HepG2 (cell line): ENCODE measurements at regions not wholly inside any gene's neighbourhood (a gene's known extent, or its start where the extent isn't known, plus 50 kb on each side); places are given as distances from the start of the nearest gene placed in this dataset.

Source experiments
- ATAC-seq: fragments of 200-7000 bp; cut with Tn5 transposase; 3 replicates; pipeline ENCODE4 v1.9.1; 2020; ENCODE audit warnings: mild to moderate bottlenecking, moderate library complexity
- BruUV-seq: library from RNA; stranded (reverse); fragments of 400-500 nt; replicated peaks from 2 replicates; lab custom pipeline; 2021; lab: Mats Ljungman, UMichigan
- CTCF ChIA-PET: fragments of 300-600 bp; formaldehyde crosslinking; extraction: SDS; loops from one replicate; lab custom pipeline; 2021; ENCODE audit warnings: low total read pairs, inconsistent platforms, low intra/inter-chr PET ratio; lab: Yijun Ruan, JAX
- POLR2A ChIA-PET: fragments of 350-600 bp; sonication (Branson Sonifier 250); formaldehyde crosslinking; loops from one replicate; lab custom pipeline; 2020; ENCODE audit warnings: antibody characterized with exemption, inconsistent platforms; lab: Yijun Ruan, JAX
- DNase-seq: peaks from one replicate; pipeline ENCODE4 v3.0.0-alpha.2; 2015; ENCODE audit warnings: low spot score
- FAIRE-seq: peaks from 3 replicates; lab custom pipeline; 2011; peaks lifted over from hg19 to GRCh38; lab: Jason Lieb, UNC
- H2AFZ ChIP-seq: one replicate; pipeline ENCODE4 v1.6.1; 2011; ENCODE audit warnings: low read length, inconsistent platforms
- H3K27ac ChIP-seq: fragments of 300-600 bp; 3 replicates; pipeline ENCODE4 v1.8.0; 2011; ENCODE audit warnings: mixed run types, mild to moderate bottlenecking, mixed read lengths, low read length, inconsistent platforms; ENCODE audit not compliant: insufficient read depth; ENCODE audit errors: extremely low read length
- H3K27me3 ChIP-seq, 2 experiments: fragments of 200-600 bp in 1 of 2; 2 replicates in 1 of 2; 3 replicates in 1 of 2; pipeline versions ENCODE4 v1.6.0 to v1.8.0; 2011; ENCODE audit warnings: low read length in 2 of 2, mild to moderate bottlenecking in 2 of 2, moderate library complexity in 2 of 2, inconsistent platforms in 1 of 2; ENCODE audit not compliant: insufficient read depth in 2 of 2, control insufficient read depth in 1 of 2
- H3K36me3 ChIP-seq, 2 experiments: fragments of 200-600 bp in 1 of 2; replicated peaks in 1 of 2; 2 replicates in 1 of 2; 3 replicates in 1 of 2; pipeline versions ENCODE4 v1.5.1 to v1.8.0; 2011; ENCODE audit warnings: low read length in 2 of 2, inconsistent platforms in 1 of 2; ENCODE audit not compliant: insufficient read depth in 2 of 2, control insufficient read depth in 1 of 2
- H3K4me1 ChIP-seq: 2 replicates; pipeline ENCODE4 v1.5.1; 2012; ENCODE audit warnings: low read length, inconsistent platforms; ENCODE audit not compliant: insufficient read depth
- H3K4me2 ChIP-seq: 2 replicates; pipeline ENCODE4 v1.6.0; 2011; ENCODE audit warnings: low read depth, low read length, inconsistent platforms
- H3K4me3 ChIP-seq, 3 experiments: fragments of 200-600 bp in 1 of 3; sonication (generic), shearing (Covaris generic) in 1 of 3; replicated peaks in 1 of 3; 2 replicates each; pipeline ENCODE4 v1.5.1; 2011 to 2016; ENCODE audit warnings: low read length in 3 of 3, inconsistent platforms in 2 of 3, low read depth in 2 of 3, mild to moderate bottlenecking in 2 of 3, control low read depth in 1 of 3, mixed read lengths in 1 of 3; ENCODE audit not compliant: insufficient read depth in 1 of 3
- H3K79me2 ChIP-seq: one replicate; pipeline ENCODE4 v1.6.1; 2011; ENCODE audit warnings: low read length, inconsistent platforms; ENCODE audit not compliant: insufficient read depth
- H3K9ac ChIP-seq: 2 replicates; pipeline ENCODE4 v1.6.0; 2011; ENCODE audit warnings: mild to moderate bottlenecking, low read depth, low read length, inconsistent platforms; ENCODE audit not compliant: insufficient read depth
- H3K9me3 ChIP-seq: 2 replicates; pipeline ENCODE4 v1.5.1; 2012; ENCODE audit warnings: mild to moderate bottlenecking, low read length
- H4K20me1 ChIP-seq: 2 replicates; pipeline ENCODE4 v1.6.0; 2011; ENCODE audit warnings: inconsistent platforms, mild to moderate bottlenecking, low read length, moderate library complexity; ENCODE audit not compliant: insufficient read depth
- CBX1 ChIP-seq: IDR thresholded peaks from one replicate; pipeline ENCODE4 v1.6.1; 2016; ENCODE audit warnings: antibody characterized with exemption, low read depth
- CCAR2 ChIP-seq: fragments of 200-400 bp; formaldehyde crosslinking; optimal IDR thresholded peaks from 2 replicates; pipeline ENCODE3; 2018; ENCODE audit warnings: low read depth, mild to moderate bottlenecking, low read length, moderate library complexity
- GFI1 ChIP-seq: sonication (generic); formaldehyde crosslinking; IDR thresholded peaks from 2 replicates; pipeline ENCODE4 v1.5.0; 2020; ENCODE audit warnings: missing genetic modification reagents, mild to moderate bottlenecking, borderline replicate concordance
- GPN1 ChIP-seq: sonication (generic); formaldehyde crosslinking; IDR thresholded peaks from 2 replicates; pipeline ENCODE4 v1.5.1; 2020; ENCODE audit warnings: missing genetic modification reagents, borderline replicate concordance
- KMT2B ChIP-seq: IDR thresholded peaks from 2 replicates; pipeline ENCODE4 v1.6.1; 2016; ENCODE audit warnings: missing genetic modification reagents, missing compliant biosample characterization
- MED8 ChIP-seq: sonication (generic); formaldehyde crosslinking; IDR thresholded peaks from 2 replicates; pipeline ENCODE4 v1.8.1; 2023; ENCODE audit warnings: mild to moderate bottlenecking, missing genetic modification reagents; ENCODE audit not compliant: insufficient replicate concordance
- MIER3 ChIP-seq: IDR thresholded peaks from 2 replicates; pipeline ENCODE4 v1.6.1; 2016; ENCODE audit warnings: missing compliant biosample characterization, borderline replicate concordance
- NFYC ChIP-seq: IDR thresholded peaks from 2 replicates; pipeline ENCODE4 v1.6.1; 2016; ENCODE audit warnings: missing genetic modification reagents, missing compliant biosample characterization
- NR2F6 ChIP-seq, 2 experiments: IDR thresholded peaks; 2 replicates each; pipeline ENCODE4 v1.6.1; 2016; ENCODE audit warnings: antibody characterized with exemption in 1 of 2, mild to moderate bottlenecking in 1 of 2
- PHF20 ChIP-seq: sonication (generic); formaldehyde crosslinking; IDR thresholded peaks from 2 replicates; pipeline ENCODE4 v1.5.0; 2020; ENCODE audit warnings: mild to moderate bottlenecking, missing genetic modification reagents
- PHF5A ChIP-seq: IDR thresholded peaks from one replicate; pipeline ENCODE4 v1.6.1; 2018; ENCODE audit warnings: low read depth, missing genetic modification reagents; ENCODE audit not compliant: unreplicated experiment
- PRMT3 ChIP-seq: sonication (generic); formaldehyde crosslinking; IDR thresholded peaks from 2 replicates; pipeline ENCODE4 v1.8.1; 2022; ENCODE audit warnings: low read depth, mild to moderate bottlenecking, moderate library complexity, missing genetic modification reagents, borderline replicate concordance
- SMYD3 ChIP-seq: sonication (generic); formaldehyde crosslinking; IDR thresholded peaks from 2 replicates; pipeline ENCODE4 v1.8.1; 2023; ENCODE audit warnings: mild to moderate bottlenecking, missing genetic modification reagents
- THYN1 ChIP-seq: sonication (generic); formaldehyde crosslinking; IDR thresholded peaks from 2 replicates; pipeline ENCODE4 v1.8.1; 2023; ENCODE audit warnings: low read depth, mild to moderate bottlenecking, moderate library complexity, missing genetic modification reagents, borderline replicate concordance
- ZBTB25 ChIP-seq: IDR thresholded peaks from 2 replicates; pipeline ENCODE4 v1.6.1; 2018; ENCODE audit warnings: missing genetic modification reagents
- ZIK1 ChIP-seq: sonication (generic); formaldehyde crosslinking; IDR thresholded peaks from 2 replicates; pipeline ENCODE4 v1.5.0; 2020; ENCODE audit warnings: mild to moderate bottlenecking, low read depth, missing genetic modification reagents, borderline replicate concordance
- ZNF143 ChIP-seq: sonication (generic); formaldehyde crosslinking; IDR thresholded peaks from 2 replicates; pipeline ENCODE4 v1.4.0; 2020; ENCODE audit warnings: missing genetic modification reagents
- ZNF256 ChIP-seq: sonication (generic); formaldehyde crosslinking; conservative IDR thresholded peaks from 2 replicates; pipeline ENCODE4 v1.4.0; 2020; ENCODE audit warnings: missing genetic modification reagents
- ZNF547 ChIP-seq: sonication (generic); formaldehyde crosslinking; IDR thresholded peaks from 2 replicates; pipeline ENCODE4 v1.5.1; 2020; ENCODE audit warnings: mild to moderate bottlenecking, missing genetic modification reagents
- ZNF576 ChIP-seq: sonication (generic); formaldehyde crosslinking; IDR thresholded peaks from 2 replicates; pipeline ENCODE4 v1.4.0; 2020; ENCODE audit warnings: mild to moderate bottlenecking, missing genetic modification reagents
- ZNF703 ChIP-seq: sonication (generic); formaldehyde crosslinking; IDR thresholded peaks from 2 replicates; pipeline ENCODE4 v1.5.1; 2020; ENCODE audit warnings: missing genetic modification reagents, mild to moderate bottlenecking, moderate library complexity, borderline replicate concordance
- ZNF83 ChIP-seq: sonication (generic); formaldehyde crosslinking; IDR thresholded peaks from 2 replicates; pipeline ENCODE4 v1.4.0; 2020; ENCODE audit warnings: missing genetic modification reagents, mild to moderate bottlenecking, borderline replicate concordance
- WGBS: methylation state at CpG from one replicate; pipeline ENCODE4 v1.1.6; 2017; ENCODE audit warnings: low lambda C conversion rate; 5-methylcytosine and 5-hydroxymethylcytosine counted together
- in situ Hi-C: cut with HindIII; loops from 2 replicates; pipeline ENCODE4 v1.10.0; 2017; ENCODE audit warnings: low pct_unique_long_range_greater_than_20kb; ENCODE audit not compliant: extremely low pct_ligation_motif_present
- intact Hi-C: fragments of 100-400 bp; cut with micrococcal nuclease; formaldehyde crosslinking; loops from one replicate; pipeline ENCODE4 v1.10.0; 2022; ENCODE audit not compliant: unreplicated experiment
- TF ChIP-seq, protein P1 (sequence below): sonication (generic); formaldehyde crosslinking; IDR thresholded peaks from 2 replicates; pipeline ENCODE4 v1.5.0; 2020; ENCODE audit warnings: missing genetic modification reagents
- TF ChIP-seq, protein P2 (sequence below): sonication (generic); formaldehyde crosslinking; IDR thresholded peaks from 2 replicates; pipeline ENCODE4 v1.8.0; 2022; ENCODE audit warnings: mild to moderate bottlenecking, missing genetic modification reagents, moderate library complexity

DNA sequence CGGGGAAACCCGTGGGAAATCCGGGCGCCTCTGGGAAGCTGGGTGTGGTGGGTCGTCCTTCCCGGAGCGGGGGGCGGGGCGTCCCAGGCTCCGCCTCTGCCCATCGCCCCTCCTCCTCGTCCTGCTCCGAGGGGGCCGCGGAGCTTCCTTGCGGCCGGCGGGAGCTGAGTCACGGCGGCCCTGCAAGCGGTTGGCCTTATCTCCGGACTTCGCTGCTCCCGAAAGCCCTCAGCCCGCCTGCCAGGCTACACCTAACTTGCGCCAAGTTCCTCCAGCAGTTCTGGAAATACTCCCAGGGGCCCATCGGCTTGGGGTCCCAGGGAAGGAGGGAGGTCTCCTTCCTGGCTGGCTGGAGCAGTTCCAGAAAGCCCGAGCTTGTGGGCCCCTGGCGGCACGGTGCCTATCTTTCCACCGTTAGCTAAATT, 54.1 kb upstream of the CDKN2AIPNL start:
- peaks cover 0 to 3% of the 10 kb centered on the region in 2 experiments; a peak in 3 of 5 replicates for H3K27me3 ChIP-seq
- WGBS, result 5% methylated on average over 8 of the region's 31 CpGs
- H3K9me3 ChIP-seq, result no peaks in the 10 kb centered on the region
- DNase-seq (peak; percentile 73), FAIRE-seq (peak; percentile 62), ATAC-seq (peak; percentile 83)
- peak overlapping the region; percentile 91 for H3K9ac ChIP-seq
- intact Hi-C loops, result loop anchor here (1.0 to 5.0 kb wide), 2 partner anchors 37 to 49 kb away; no protein-coding TSS in a partner anchor
- ChIA-PET POLR2A (interaction anchor here (0.7 to 5.6 kb wide), 21 partner anchors 9 to 353 kb away, joined by 3 to 181 read pairs (median 5); partner anchors contain the start of genes CDKN2AIPNL, JADE2, PPP2CA and UBE2B), CTCF (no interaction called here)
- peak overlapping the region; percentile 81 to 83 (median 82) for H3K4me3 ChIP-seq
- in situ Hi-C loops, result loop anchor here (5.0 kb wide), 1 partner anchor 46 kb away; no protein-coding TSS in a partner anchor
- no peaks in the 10 kb centered on the region for H4K20me1 ChIP-seq
- H3K27ac ChIP-seq, result peak overlapping the region; percentile 95
- H3K36me3 ChIP-seq, result no peaks in the 10 kb centered on the region
- H2AFZ ChIP-seq, result no peak overlapping the region
- TSS peak; percentile 55 for BruUV-seq
- no peaks in the 10 kb centered on the region for H3K79me2 ChIP-seq
- peaks cover 27% of the 10 kb centered on the region for H3K4me1 ChIP-seq
- peak overlapping the region; percentile 73 for H3K4me2 ChIP-seq
- TF ChIP-seq ZNF547 (CRISPR knock-in tag) (no peak), CBX1 (peak; percentile 59), ZIK1 (no peak), SMYD3 (CRISPR knock-in tag) (no peak), ZNF256 (no peak), GPN1 (0 out of 2 replicates have a peak, but pooled peaks have one; percentile 52), NR2F6 (IDR thresholded peaks at IDR 0.05) (no peak), NR2F6 (CRISPR knock-in tag; IDR thresholded peaks at IDR 0.05) (peak; percentile 42; the same call in 1 of the 2 replicates), PHF20 (CRISPR knock-in tag) (no peak), ZNF143 (CRISPR knock-in tag) (peak; percentile 49), MED8 (CRISPR knock-in tag) (peak; percentile 30), ZNF703 (CRISPR knock-in tag) (no peak), ZNF576 (no peak), MIER3 (no peak), NFYC (no peak), ZNF83 (CRISPR knock-in tag) (no peak; the same call in 1 of the 2 replicates), GFI1 (CRISPR knock-in tag) (no peak; the same call in 1 of the 2 replicates), CCAR2 (no peak), ZBTB25 (no peak), PHF5A (no peak), KMT2B (CRISPR knock-in tag) (no peak), THYN1 (CRISPR knock-in tag) (no peak), PRMT3 (CRISPR knock-in tag) (no peak)
- TF ChIP-seq, protein P1, sequence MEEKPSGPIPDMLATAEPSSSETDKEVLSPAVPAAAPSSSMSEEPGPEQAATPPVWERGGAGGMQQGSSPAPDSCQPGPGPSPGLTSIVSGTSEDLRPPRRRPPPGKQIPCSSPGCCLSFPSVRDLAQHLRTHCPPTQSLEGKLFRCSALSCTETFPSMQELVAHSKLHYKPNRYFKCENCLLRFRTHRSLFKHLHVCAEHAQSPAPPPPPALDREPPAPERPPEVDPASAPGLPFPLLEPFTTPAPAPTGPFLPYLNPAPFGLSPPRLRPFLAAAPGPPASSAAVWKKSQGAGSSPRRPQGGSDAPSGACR (CRISPR knock-in tag), result no peak; the same call in 1 of the 2 replicates
- TF ChIP-seq, protein P2, sequence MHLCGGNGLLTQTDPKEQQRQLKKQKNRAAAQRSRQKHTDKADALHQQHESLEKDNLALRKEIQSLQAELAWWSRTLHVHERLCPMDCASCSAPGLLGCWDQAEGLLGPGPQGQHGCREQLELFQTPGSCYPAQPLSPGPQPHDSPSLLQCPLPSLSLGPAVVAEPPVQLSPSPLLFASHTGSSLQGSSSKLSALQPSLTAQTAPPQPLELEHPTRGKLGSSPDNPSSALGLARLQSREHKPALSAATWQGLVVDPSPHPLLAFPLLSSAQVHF (CRISPR knock-in tag), result no peak
